ENCODE measurements at regions not wholly inside any gene's neighbourhood (a gene's known extent, or its start where the extent isn't known, plus 50 kb on each side); places are given as distances from the start of the nearest gene placed in this dataset.

GRCh38 chr7:108911016-108911415 lies 341.3 kb downstream of the DNAJB9 start:
- no peak for TF ChIP-seq CTCF (IDR thresholded peaks at IDR 0.05)
- TF ChIP-seq POLR2A (IDR thresholded peaks at IDR 0.05): no peak

Measured in uterus (tissue), 2 donors.